K562 (cell line): ENCODE measurements at regions not wholly inside any gene's neighbourhood (a gene's known extent, or its start where the extent isn't known, plus 50 kb on each side); places are given as distances from the start of the nearest gene placed in this dataset.

Source experiments
- ATAC-seq: fragments of 200-7000 bp; cut with Tn5 transposase; 3 replicates; pipeline ENCODE4 v1.9.1; 2020; ENCODE audit warnings: moderate library complexity
- BruUV-seq: library from RNA; stranded (reverse); fragments of 400-500 nt; replicated peaks from 2 replicates; lab custom pipeline; 2021; lab: Mats Ljungman, UMichigan
- CTCF ChIA-PET: fragments of 300-600 bp; formaldehyde crosslinking; extraction: SDS; loops from one replicate; lab custom pipeline; 2021; ENCODE audit warnings: low intra/inter-chr PET ratio; lab: Yijun Ruan, JAX
- POLR2A ChIA-PET: fragments of 300-600, 350-650 bp; sonication (Branson Sonifier 250); formaldehyde crosslinking; extraction: SDS; loops from one replicate; lab custom pipeline; 2021; ENCODE audit warnings: antibody characterized with exemption, inconsistent platforms; lab: Yijun Ruan, JAX
- DNase-seq, 4 experiments: peaks; one replicate each; pipeline versions ENCODE4 v3.0.0 to v3.0.0-alpha.2; 2011 to 2018; ENCODE audit warnings: low spot score in 3 of 4, mixed read lengths in 3 of 4; ENCODE audit errors: extremely low read depth in 1 of 4
- FAIRE-seq: peaks from 2 replicates; lab custom pipeline; 2011; peaks lifted over from hg19 to GRCh38; lab: Jason Lieb, UNC
- H2AFZ ChIP-seq: 2 replicates; pipeline ENCODE4 v1.6.0; 2011; ENCODE audit warnings: low read depth, low read length, control low read depth, inconsistent platforms
- H3K27ac ChIP-seq: fragments of 200-600 bp; 3 replicates; pipeline ENCODE4 v1.8.0; 2011; ENCODE audit warnings: low read depth, mild to moderate bottlenecking, control low read depth, inconsistent platforms, low read length, moderate library complexity, mixed read lengths; ENCODE audit errors: extremely low read depth
- H3K27me3 ChIP-seq, 2 experiments: fragments of 300-600 bp in 1 of 2; 2 replicates in 1 of 2; 3 replicates in 1 of 2; pipeline versions ENCODE4 v1.6.0 to v1.8.0; 2011; ENCODE audit warnings: inconsistent platforms in 2 of 2, low read length in 2 of 2, mild to moderate bottlenecking in 1 of 2, mixed read lengths in 1 of 2, moderate library complexity in 1 of 2; ENCODE audit not compliant: control insufficient read depth in 2 of 2, insufficient read depth in 2 of 2
- H3K36me3 ChIP-seq: fragments of 300-600 bp; 3 replicates; pipeline ENCODE4 v1.8.0; 2011; ENCODE audit warnings: mild to moderate bottlenecking, low read length, inconsistent platforms; ENCODE audit not compliant: control insufficient read depth, insufficient read depth
- H3K4me1 ChIP-seq, 2 experiments: fragments of 200-600 bp in 1 of 2; replicated peaks in 1 of 2; 2 replicates in 1 of 2; 3 replicates in 1 of 2; pipeline versions ENCODE4 v1.5.1 to v1.8.0; 2011; ENCODE audit warnings: inconsistent platforms in 2 of 2, low read length in 2 of 2, mild to moderate bottlenecking in 1 of 2, mixed read lengths in 1 of 2, moderate library complexity in 1 of 2; ENCODE audit not compliant: control insufficient read depth in 2 of 2, insufficient read depth in 2 of 2
- H3K4me2 ChIP-seq: 2 replicates; pipeline ENCODE4 v1.6.1; 2011; ENCODE audit warnings: low read length, control low read depth, inconsistent platforms, mixed read lengths; ENCODE audit not compliant: insufficient read depth
- H3K4me3 ChIP-seq: fragments of 200-600 bp; sonication (generic), shearing (Covaris generic); 2 replicates; pipeline ENCODE4 v1.5.1; 2016; ENCODE audit warnings: control low read depth, inconsistent platforms
- H3K79me2 ChIP-seq: fragments of 200-600 bp; 3 replicates; pipeline ENCODE4 v1.8.0; 2011; ENCODE audit warnings: low read length, inconsistent platforms; ENCODE audit not compliant: control insufficient read depth, insufficient read depth
- H3K9ac ChIP-seq, 2 experiments: 2 replicates each; pipeline versions ENCODE4 v1.6.0 to v1.6.1; 2011; ENCODE audit warnings: low read depth in 2 of 2, low read length in 2 of 2, control low read depth in 1 of 2, inconsistent platforms in 1 of 2, mild to moderate bottlenecking in 1 of 2, mixed read lengths in 1 of 2; ENCODE audit not compliant: insufficient read depth in 1 of 2
- H3K9me1 ChIP-seq: one replicate; pipeline ENCODE4 v1.6.0; 2011; ENCODE audit warnings: inconsistent platforms, mild to moderate bottlenecking, low read length, moderate library complexity; ENCODE audit not compliant: control insufficient read depth, insufficient read depth
- H3K9me3 ChIP-seq: replicated peaks from 2 replicates; pipeline ENCODE4 v1.5.1; 2011; ENCODE audit warnings: low read depth, low read length, inconsistent platforms; ENCODE audit not compliant: control insufficient read depth, insufficient read depth
- H4K20me1 ChIP-seq: replicated peaks from 2 replicates; pipeline ENCODE4 v1.6.1; 2011; ENCODE audit warnings: low read length, inconsistent platforms, mixed read lengths; ENCODE audit not compliant: control insufficient read depth, insufficient read depth
- ARID2 ChIP-seq: fragments of 450-650 bp; IDR thresholded peaks from 2 replicates; pipeline ENCODE4 v1.6.1; 2017; ENCODE audit warnings: antibody characterized with exemption, mild to moderate bottlenecking
- ARID3A ChIP-seq: IDR thresholded peaks from 2 replicates; pipeline ENCODE4 v1.6.1; 2012; ENCODE audit warnings: low read depth, low read length, improper control_type of control experiment, borderline replicate concordance
- CTBP1 ChIP-seq: fragments of 450-650 bp; IDR thresholded peaks from 2 replicates; pipeline ENCODE4 v1.6.1; 2016; ENCODE audit warnings: borderline replicate concordance
- GATAD2B ChIP-seq: fragments of 450-650 bp; IDR thresholded peaks from 2 replicates; pipeline ENCODE4 v1.6.1; 2017; ENCODE audit warnings: mild to moderate bottlenecking, borderline replicate concordance
- HNRNPUL1 ChIP-seq: fragments of 200-400 bp; formaldehyde crosslinking; IDR thresholded peaks from 2 replicates; pipeline ENCODE4 v1.6.1; 2017; ENCODE audit warnings: low read length
- PPARD ChIP-seq: fragments of 250-450 bp; sonication (Bioruptor Pico); IDR thresholded peaks from 2 replicates; pipeline ENCODE4 v1.8.0; 2022; ENCODE audit warnings: inconsistent platforms, mild to moderate bottlenecking, moderate library complexity
- SIN3B ChIP-seq: fragments of 450-650 bp; IDR thresholded peaks from 2 replicates; pipeline ENCODE4 v1.6.1; 2017; ENCODE audit warnings: low read depth, mild to moderate bottlenecking, moderate library complexity
- TBL1XR1 ChIP-seq, 2 experiments: IDR thresholded peaks; 2 replicates each; pipeline ENCODE4 v1.6.1; 2012; ENCODE audit warnings: improper control_type of control experiment in 2 of 2, low read length in 2 of 2, mild to moderate bottlenecking in 1 of 2
- TGIF2 ChIP-seq: sonication (generic); formaldehyde crosslinking; IDR thresholded peaks from 2 replicates; pipeline ENCODE4 v1.8.1; 2022; ENCODE audit warnings: mild to moderate bottlenecking, missing genetic modification reagents, moderate library complexity
- ZBTB49 ChIP-seq: sonication (generic); formaldehyde crosslinking; IDR thresholded peaks from 2 replicates; pipeline ENCODE4 v1.8.0; 2022; ENCODE audit warnings: missing genetic modification reagents, mild to moderate bottlenecking, borderline replicate concordance
- ZC3H4 ChIP-seq: sonication (generic); formaldehyde crosslinking; IDR thresholded peaks from 2 replicates; pipeline ENCODE4 v1.9.0; 2021; ENCODE audit warnings: missing genetic modification reagents, borderline replicate concordance
- ZNF134 ChIP-seq: fragments of 250-450 bp; sonication (Bioruptor Pico); conservative IDR thresholded peaks from 2 replicates; pipeline ENCODE4 v1.4.0; 2020
- ZNF507 ChIP-seq: conservative IDR thresholded peaks from 2 replicates; pipeline ENCODE4 v1.6.1; 2017; ENCODE audit warnings: missing genetic modification characterization, missing compliant biosample characterization
- ZNF518B ChIP-seq: fragments of 250-450 bp; sonication (Bioruptor Pico); IDR thresholded peaks from 2 replicates; pipeline ENCODE4 v1.5.0; 2021; ENCODE audit warnings: mild to moderate bottlenecking, moderate library complexity
- ZNF583 ChIP-seq: fragments of 250-450 bp; sonication (Bioruptor Pico); IDR thresholded peaks from 2 replicates; pipeline ENCODE4 v1.4.0; 2020
- ZNF644 ChIP-seq: fragments of 200-800 bp; sonication (Bioruptor generic); IDR thresholded peaks from 2 replicates; pipeline ENCODE4 v1.6.1; 2016; ENCODE audit warnings: low read depth, missing genetic modification characterization, missing compliant biosample characterization
- ZNF695 ChIP-seq: fragments of 450-650 bp; formaldehyde crosslinking; IDR thresholded peaks from 2 replicates; pipeline ENCODE4 v1.4.0; 2020; ENCODE audit warnings: mild to moderate bottlenecking, moderate library complexity
- WGBS: fragments of 100-300 bp; shearing (Covaris generic); methylation state at CpG from one replicate; pipeline ENCODE4 v1.1.6; 2016; ENCODE audit warnings: low coverage, mixed read lengths; ENCODE audit not compliant: insufficient coverage; ENCODE audit errors: missing lambda C conversion rate; 5-methylcytosine and 5-hydroxymethylcytosine counted together
- in situ Hi-C: fragments of 300-500 bp; cut with MboI; formaldehyde crosslinking; loops from 4 replicates; pipeline ENCODE4 v1.15.0; 2018; ENCODE audit warnings: inconsistent platforms, mixed read lengths
- intact Hi-C: fragments of 100-400 bp; cut with micrococcal nuclease; formaldehyde crosslinking; loops from 2 replicates; pipeline ENCODE4 v1.14.2; 2022

- in situ Hi-C loops: no loop called here
- TF ChIP-seq CTBP1 (no peak), ZNF695 (CRISPR knock-in tag) (no peak), ZBTB49 (no peak), ZNF507 (no peak), TBL1XR1 (IDR thresholded peaks at IDR 0.05; ENCODE audit: low read length in 2 of 2) (no peak), ZNF644 (no peak), ZNF134 (no peak), ARID2 (no peak), ZNF518B (CRISPR knock-in tag) (no peak), PPARD (CRISPR knock-in tag) (no peak), HNRNPUL1 (no peak), GATAD2B (no peak), ARID3A (no peak), TGIF2 (CRISPR knock-in tag) (no peak), ZNF583 (no peak), SIN3B (no peak), ZC3H4 (no peak)
Measured at GRCh38 chrX:120742946-120743665, 113.3 kb upstream of the C1GALT1C1 start.

More at GRCh38 chrX:120742946-120743665, 113.3 kb upstream of the C1GALT1C1 start:
- DNase-seq (no peak), FAIRE-seq (no peak), ATAC-seq (no peak)
- no peaks in the 10 kb centered on the region for H3K9me3 ChIP-seq
- H3K27ac ChIP-seq: no peak overlapping the region
- BruUV-seq: no TSS peak
- WGBS: 2% methylated on average over 5 of the region's 5 CpGs
- H3K27me3 ChIP-seq: peaks cover 0 to 2% of the 10 kb centered on the region in 2 experiments; a peak in 3 of 5 replicates
- no peak overlapping the region for H3K4me3 ChIP-seq
- ChIA-PET POLR2A (no interaction called here), CTCF (no interaction called here)
- no peak overlapping the region for H3K9ac ChIP-seq
- intact Hi-C loops: no loop called here
- H4K20me1 ChIP-seq: no peaks in the 10 kb centered on the region
- no peaks in the 10 kb centered on the region for H3K36me3 ChIP-seq
- no peaks in the 10 kb centered on the region for H3K4me1 ChIP-seq
- no peaks in the 10 kb centered on the region for H3K9me1 ChIP-seq
- H3K79me2 ChIP-seq: no peaks in the 10 kb centered on the region
- H3K4me2 ChIP-seq: no peak overlapping the region
- no peak overlapping the region for H2AFZ ChIP-seq
